ENCODE measurements at regions not wholly inside any gene's neighbourhood (a gene's known extent, or its start where the extent isn't known, plus 50 kb on each side); places are given as distances from the start of the nearest gene placed in this dataset.
"Not testable (repeated sequence)": the region's sequence is repeated elsewhere in the genome, so short reads cannot be mapped to it uniquely, and the experiment has no call there.

DNA sequence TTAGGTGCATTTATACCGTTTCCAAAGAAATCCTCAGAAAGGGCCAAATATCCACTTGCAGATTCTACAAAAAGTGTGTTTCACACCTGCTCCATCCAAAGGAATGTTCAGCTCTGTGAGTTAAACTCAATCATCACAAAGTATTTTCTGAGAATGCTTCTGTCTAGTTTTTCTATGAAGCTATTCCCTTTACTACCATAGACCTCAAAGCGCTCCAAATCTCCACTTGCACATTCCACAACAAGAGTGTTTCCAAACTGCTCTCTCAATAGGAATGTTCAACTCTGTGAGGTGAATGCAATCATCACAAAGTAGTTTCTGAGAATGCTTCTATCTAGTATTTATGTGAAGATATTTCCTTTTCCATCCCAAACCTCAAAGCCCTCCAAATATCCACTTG is 412.7 kb upstream of the WSB1 start:
- not testable (repeated sequence) for TF ChIP-seq RAD21 (IDR thresholded peaks at IDR 0.05; ENCODE audit: low read length); POLR2A (IDR thresholded peaks at IDR 0.05; ENCODE audit: low read depth, low read length); FOS (IDR thresholded peaks at IDR 0.05; ENCODE audit: low read depth, low read length); CEBPB (IDR thresholded peaks at IDR 0.05; ENCODE audit: low read depth, low read length)
- TF ChIP-seq, protein P1, sequence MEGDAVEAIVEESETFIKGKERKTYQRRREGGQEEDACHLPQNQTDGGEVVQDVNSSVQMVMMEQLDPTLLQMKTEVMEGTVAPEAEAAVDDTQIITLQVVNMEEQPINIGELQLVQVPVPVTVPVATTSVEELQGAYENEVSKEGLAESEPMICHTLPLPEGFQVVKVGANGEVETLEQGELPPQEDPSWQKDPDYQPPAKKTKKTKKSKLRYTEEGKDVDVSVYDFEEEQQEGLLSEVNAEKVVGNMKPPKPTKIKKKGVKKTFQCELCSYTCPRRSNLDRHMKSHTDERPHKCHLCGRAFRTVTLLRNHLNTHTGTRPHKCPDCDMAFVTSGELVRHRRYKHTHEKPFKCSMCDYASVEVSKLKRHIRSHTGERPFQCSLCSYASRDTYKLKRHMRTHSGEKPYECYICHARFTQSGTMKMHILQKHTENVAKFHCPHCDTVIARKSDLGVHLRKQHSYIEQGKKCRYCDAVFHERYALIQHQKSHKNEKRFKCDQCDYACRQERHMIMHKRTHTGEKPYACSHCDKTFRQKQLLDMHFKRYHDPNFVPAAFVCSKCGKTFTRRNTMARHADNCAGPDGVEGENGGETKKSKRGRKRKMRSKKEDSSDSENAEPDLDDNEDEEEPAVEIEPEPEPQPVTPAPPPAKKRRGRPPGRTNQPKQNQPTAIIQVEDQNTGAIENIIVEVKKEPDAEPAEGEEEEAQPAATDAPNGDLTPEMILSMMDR (conservative IDR thresholded peaks at IDR 0.05; ENCODE audit: low read depth, low read length), result not testable (repeated sequence)

Measured in IMR-90 (cell line).